ENCODE measurements at regions not wholly inside any gene's neighbourhood (a gene's known extent, or its start where the extent isn't known, plus 50 kb on each side); places are given as distances from the start of the nearest gene placed in this dataset.
"Not testable (repeated sequence)": the region's sequence is repeated elsewhere in the genome, so short reads cannot be mapped to it uniquely, and the experiment has no call there.

DNA sequence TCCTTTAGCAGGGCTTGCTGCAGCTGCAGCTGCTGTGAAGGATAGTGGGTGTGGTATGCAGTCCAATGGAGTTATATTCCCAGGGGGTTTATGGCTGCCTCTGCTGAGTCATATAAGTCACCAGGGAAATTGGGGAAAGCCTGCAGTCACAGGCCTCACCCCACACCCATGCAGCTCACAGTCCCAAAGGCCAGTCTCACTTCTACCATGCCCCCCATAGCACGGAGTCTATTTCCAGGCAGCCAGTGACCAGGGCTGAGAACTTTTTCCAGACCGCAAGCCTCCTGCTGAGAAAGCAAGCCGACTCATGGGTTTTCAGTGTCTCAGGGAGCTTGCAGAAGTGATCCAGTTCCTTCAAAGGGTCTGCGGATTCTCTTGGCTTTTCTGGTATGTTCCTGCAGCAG, 322.4 kb upstream of the CLEC14A start:
- in situ Hi-C loops (cut with MboI; ENCODE audit: low pct_unique_long_range_greater_than_20kb, low sequenced_read_pairs, unreplicated experiment) = no loop called here
- TF ChIP-seq, protein P1, sequence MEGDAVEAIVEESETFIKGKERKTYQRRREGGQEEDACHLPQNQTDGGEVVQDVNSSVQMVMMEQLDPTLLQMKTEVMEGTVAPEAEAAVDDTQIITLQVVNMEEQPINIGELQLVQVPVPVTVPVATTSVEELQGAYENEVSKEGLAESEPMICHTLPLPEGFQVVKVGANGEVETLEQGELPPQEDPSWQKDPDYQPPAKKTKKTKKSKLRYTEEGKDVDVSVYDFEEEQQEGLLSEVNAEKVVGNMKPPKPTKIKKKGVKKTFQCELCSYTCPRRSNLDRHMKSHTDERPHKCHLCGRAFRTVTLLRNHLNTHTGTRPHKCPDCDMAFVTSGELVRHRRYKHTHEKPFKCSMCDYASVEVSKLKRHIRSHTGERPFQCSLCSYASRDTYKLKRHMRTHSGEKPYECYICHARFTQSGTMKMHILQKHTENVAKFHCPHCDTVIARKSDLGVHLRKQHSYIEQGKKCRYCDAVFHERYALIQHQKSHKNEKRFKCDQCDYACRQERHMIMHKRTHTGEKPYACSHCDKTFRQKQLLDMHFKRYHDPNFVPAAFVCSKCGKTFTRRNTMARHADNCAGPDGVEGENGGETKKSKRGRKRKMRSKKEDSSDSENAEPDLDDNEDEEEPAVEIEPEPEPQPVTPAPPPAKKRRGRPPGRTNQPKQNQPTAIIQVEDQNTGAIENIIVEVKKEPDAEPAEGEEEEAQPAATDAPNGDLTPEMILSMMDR (IDR thresholded peaks at IDR 0.05; ENCODE audit: extremely low read depth, insufficient read depth, missing control alignments) = no peak
- DNase-seq (ENCODE audit: low spot score) = no peak

- no peak for DNase-seq (ENCODE audit: low spot score)
- TF ChIP-seq, protein P1 (IDR thresholded peaks at IDR 0.05; ENCODE audit: extremely low read depth, insufficient read depth, missing control alignments) = no peak
- in situ Hi-C loops (cut with MboI; ENCODE audit: low pct_unique_long_range_greater_than_20kb, low sequenced_read_pairs, unreplicated experiment) = no loop called here
These were observed 311.8 kb upstream of the CLEC14A start for GRCh38 chr14:38567703-38568102.

DNA sequence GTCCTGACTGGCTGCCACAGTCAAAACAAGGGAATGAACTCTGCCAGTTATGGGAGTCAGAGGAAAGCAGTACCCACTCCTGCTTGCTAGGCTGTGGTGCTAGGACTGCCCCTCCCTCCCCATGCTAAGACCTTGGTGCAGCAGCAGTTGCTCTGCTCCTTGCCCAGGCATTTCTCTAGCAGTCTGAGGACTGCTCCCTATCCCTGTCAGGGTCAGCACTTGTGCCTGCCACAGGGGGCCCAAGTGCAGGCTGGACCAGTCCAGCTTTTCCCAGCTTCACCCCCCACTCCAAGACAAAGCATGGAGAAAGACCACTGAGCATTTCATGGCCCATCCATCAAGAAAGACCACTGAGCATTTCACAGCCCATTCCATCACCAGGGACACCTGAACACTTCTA, 305.8 kb upstream of the CLEC14A start:
- TF ChIP-seq, protein P1 (IDR thresholded peaks at IDR 0.05; ENCODE audit: extremely low read depth, insufficient read depth, missing control alignments) = no peak
- no peak for DNase-seq (ENCODE audit: low spot score)
- in situ Hi-C loops (cut with MboI; ENCODE audit: low pct_unique_long_range_greater_than_20kb, low sequenced_read_pairs, unreplicated experiment) = no loop called here

- in situ Hi-C loops (cut with MboI; ENCODE audit: low pct_unique_long_range_greater_than_20kb, low sequenced_read_pairs, unreplicated experiment) = no loop called here
- TF ChIP-seq, protein P1 (IDR thresholded peaks at IDR 0.05; ENCODE audit: extremely low read depth, insufficient read depth, missing control alignments) = no peak
- no peak for DNase-seq (ENCODE audit: low spot score)
These were observed 303.8 kb upstream of the CLEC14A start for GRCh38 chr14:38559711-38560110.

DNA sequence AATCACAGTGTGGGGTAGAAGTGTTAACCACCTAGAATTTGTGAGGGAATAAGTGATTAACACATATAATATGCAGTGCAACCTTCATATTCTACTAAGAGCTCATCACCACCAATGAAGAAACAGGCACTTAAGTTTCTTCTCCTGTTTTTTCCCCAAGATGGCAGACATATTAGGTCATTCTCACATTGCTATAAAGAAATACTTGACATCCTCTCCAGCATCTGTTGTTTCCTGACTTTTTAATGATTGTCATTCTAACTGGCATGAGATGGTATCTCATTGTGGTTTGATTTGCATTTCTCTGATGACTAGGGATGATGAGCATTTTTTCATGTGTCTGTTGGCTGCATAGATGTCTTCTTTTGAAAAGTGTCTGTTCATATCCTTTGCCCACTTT, 301.5 kb upstream of the CLEC14A start:
- in situ Hi-C loops (cut with MboI; ENCODE audit: low pct_unique_long_range_greater_than_20kb, low sequenced_read_pairs, unreplicated experiment); DNase-seq (ENCODE audit: low spot score): not testable (repeated sequence)

- no peak for DNase-seq (ENCODE audit: low spot score)
- TF ChIP-seq, protein P1 (IDR thresholded peaks at IDR 0.05; ENCODE audit: extremely low read depth, insufficient read depth, missing control alignments) = no peak
- in situ Hi-C loops (cut with MboI; ENCODE audit: low pct_unique_long_range_greater_than_20kb, low sequenced_read_pairs, unreplicated experiment) = no loop called here
These were observed 300.4 kb upstream of the CLEC14A start for GRCh38 chr14:38556252-38556651.

- TF ChIP-seq, protein P1 (IDR thresholded peaks at IDR 0.05; ENCODE audit: extremely low read depth, insufficient read depth, missing control alignments) = no peak
- in situ Hi-C loops (cut with MboI; ENCODE audit: low pct_unique_long_range_greater_than_20kb, low sequenced_read_pairs, unreplicated experiment) = no loop called here
- DNase-seq (ENCODE audit: low spot score) = no peak
These were observed 298.1 kb upstream of the CLEC14A start for GRCh38 chr14:38554026-38554425.
